ENCODE measurements at regions not wholly inside any gene's neighbourhood (a gene's known extent, or its start where the extent isn't known, plus 50 kb on each side); places are given as distances from the start of the nearest gene placed in this dataset.
A peak's percentile ranks its signal among the peaks of the same experiment; 100 is the strongest.

DNA sequence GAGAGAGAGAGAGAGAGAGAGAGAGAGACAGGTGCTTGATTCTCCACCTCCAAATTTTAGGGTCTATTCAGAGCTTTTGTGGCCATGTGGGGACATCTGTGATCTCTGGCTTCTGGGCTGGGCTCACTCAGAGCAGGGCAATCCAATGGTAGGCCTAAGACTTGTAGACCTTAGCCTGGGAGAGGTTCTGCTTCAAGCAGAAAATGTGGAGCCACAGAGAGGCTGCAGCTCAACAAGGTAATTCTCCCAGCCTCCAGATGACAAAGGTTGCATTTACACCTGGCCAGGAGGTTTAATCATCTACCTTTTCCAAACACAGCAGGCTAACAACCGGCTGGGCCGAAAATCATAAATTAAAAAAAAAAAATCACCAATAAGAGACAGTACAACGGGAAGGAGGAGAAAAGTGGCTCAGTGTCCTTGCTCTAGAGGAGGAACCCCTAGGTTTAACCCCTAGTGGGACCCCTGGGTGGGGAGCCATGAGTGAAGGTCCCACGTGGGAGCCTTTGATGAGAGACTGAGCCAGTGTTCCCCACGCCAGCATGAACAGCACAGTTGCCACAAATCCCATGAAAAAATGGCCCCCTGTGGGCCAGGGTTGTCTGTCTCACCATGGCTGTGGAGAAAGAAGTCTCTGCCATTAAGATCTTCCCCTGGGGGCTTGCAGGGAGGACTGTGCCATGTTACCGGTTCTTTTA is 124.0 kb upstream of the GATA6 start:
- Mint-ChIP-seq H3K27ac (peak overlapping the region in 1 of 3 experiments; percentile 47), H3K9me3 (peaks cover 2% of the 10 kb centered on the region), H3K27me3 (ENCODE audit: low read depth) (peaks cover 9% of the 10 kb centered on the region), H3K4me3 (no peak overlapping the region), H3K4me1 (no peaks in the 10 kb centered on the region), H3K36me3 (ENCODE audit: low read depth) (no peaks in the 10 kb centered on the region)
- no peak for TF ChIP-seq CTCF (IDR thresholded peaks at IDR 0.05; ENCODE audit: unreplicated experiment in 3 of 3)

DNA sequence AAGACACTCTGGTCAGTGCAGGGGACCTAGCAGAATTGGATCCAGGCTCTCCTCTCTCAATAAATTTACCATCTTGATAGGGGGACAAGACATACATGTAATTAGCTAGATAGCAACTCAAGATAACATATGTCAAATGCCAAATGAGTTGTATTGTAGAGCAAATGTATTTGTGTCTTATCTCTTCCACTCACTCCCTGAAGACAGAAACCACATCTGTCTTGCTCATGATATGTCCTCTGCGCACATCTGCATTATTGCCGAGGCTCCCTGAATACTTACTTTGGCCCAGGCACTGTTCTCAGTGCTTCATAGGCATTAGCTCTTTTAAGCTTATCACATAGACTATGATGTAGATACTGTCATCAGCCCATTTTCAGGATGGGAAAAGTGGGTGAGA is 122.9 kb upstream of the GATA6 start:
- no peak overlapping the region for H3K4me3 Mint-ChIP-seq
- no peak overlapping the region for H3K27ac Mint-ChIP-seq
- peaks cover 9% of the 10 kb centered on the region for H3K27me3 Mint-ChIP-seq (ENCODE audit: low read depth)
- H3K36me3 Mint-ChIP-seq (ENCODE audit: low read depth): no peaks in the 10 kb centered on the region
- TF ChIP-seq CTCF (IDR thresholded peaks at IDR 0.05; ENCODE audit: unreplicated experiment in 3 of 3): no peak
- H3K4me1 Mint-ChIP-seq: no peaks in the 10 kb centered on the region
- H3K9me3 Mint-ChIP-seq: peaks cover 2% of the 10 kb centered on the region

DNA sequence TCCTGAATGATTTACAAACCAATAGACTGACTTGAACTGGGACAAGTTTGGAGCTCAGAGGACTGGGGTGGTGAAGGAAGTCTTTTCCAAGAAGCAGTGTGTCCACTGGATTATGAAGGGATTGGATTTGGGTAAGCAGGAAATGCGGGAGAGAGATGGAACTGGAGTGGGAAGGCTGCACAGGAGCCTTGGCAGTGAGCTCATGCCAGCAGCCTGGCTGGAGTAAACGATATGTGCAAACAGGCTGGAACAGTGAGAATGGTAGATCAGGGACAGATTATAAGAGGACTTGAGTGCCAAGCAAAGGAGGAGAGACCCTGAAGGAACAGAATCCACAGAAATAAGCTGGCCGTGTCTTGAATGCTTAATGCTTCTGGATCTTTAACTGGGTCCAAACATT is 121.9 kb upstream of the GATA6 start:
- TF ChIP-seq CTCF (IDR thresholded peaks at IDR 0.05; ENCODE audit: unreplicated experiment in 3 of 3): no peak
- H3K4me1 Mint-ChIP-seq: peaks cover under 1% of the 10 kb centered on the region
- peaks cover 12% of the 10 kb centered on the region for H3K27me3 Mint-ChIP-seq (ENCODE audit: low read depth)
- H3K36me3 Mint-ChIP-seq (ENCODE audit: low read depth): no peaks in the 10 kb centered on the region
- H3K4me3 Mint-ChIP-seq: no peak overlapping the region
- peak overlapping the region in 1 of 3 experiments; percentile 54 for H3K27ac Mint-ChIP-seq
- peaks cover 2% of the 10 kb centered on the region for H3K9me3 Mint-ChIP-seq

- peaks cover 17% of the 10 kb centered on the region for H3K27me3 Mint-ChIP-seq (ENCODE audit: low read depth)
- no peaks in the 10 kb centered on the region for H3K36me3 Mint-ChIP-seq (ENCODE audit: low read depth)
- H3K4me3 Mint-ChIP-seq: no peak overlapping the region
- no peak overlapping the region for H3K27ac Mint-ChIP-seq
- H3K9me3 Mint-ChIP-seq: peaks cover 2% of the 10 kb centered on the region
- H3K4me1 Mint-ChIP-seq: peaks cover 5% of the 10 kb centered on the region
- no peak for TF ChIP-seq CTCF (IDR thresholded peaks at IDR 0.05; ENCODE audit: unreplicated experiment in 3 of 3)
Measured at GRCh38 chr18:22048221-22048620, 121.2 kb upstream of the GATA6 start.

DNA sequence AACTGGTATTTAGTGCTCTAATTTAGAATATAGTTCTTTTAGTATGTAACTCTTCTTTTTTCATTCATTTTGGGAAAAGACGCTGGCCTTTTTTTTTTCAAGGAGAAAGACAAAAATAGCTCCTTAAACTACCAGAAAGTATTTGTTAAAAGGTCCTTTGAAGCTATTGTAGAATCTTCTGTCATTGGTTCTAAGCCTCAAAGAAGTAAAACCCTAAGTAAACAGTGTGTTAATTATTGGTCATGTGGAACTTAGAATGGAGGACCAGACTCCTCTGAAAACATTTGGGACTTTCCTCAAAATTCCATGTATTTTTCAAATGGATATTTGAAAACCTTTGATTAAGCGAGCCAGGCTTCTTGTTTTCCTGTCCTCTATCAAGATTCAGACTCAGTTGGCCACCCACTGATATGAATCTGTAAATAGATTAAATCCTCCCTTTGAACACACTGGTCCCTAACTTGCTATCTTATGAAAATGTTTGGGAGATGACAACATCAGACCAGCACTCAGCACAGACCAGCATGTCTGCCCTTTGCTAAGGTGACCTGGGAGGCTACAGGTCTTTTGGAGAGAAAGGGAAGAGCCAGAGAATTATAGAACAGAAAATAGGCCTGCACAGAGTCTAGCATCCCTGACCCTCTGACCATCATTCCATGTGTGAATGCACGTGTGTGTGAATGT is 120.3 kb upstream of the GATA6 start:
- H3K27me3 Mint-ChIP-seq (ENCODE audit: low read depth): peaks cover 13% of the 10 kb centered on the region
- H3K27ac Mint-ChIP-seq: no peak overlapping the region
- TF ChIP-seq CTCF (IDR thresholded peaks at IDR 0.05; ENCODE audit: unreplicated experiment in 3 of 3): no peak
- H3K4me1 Mint-ChIP-seq: peaks cover 5% of the 10 kb centered on the region
- H3K36me3 Mint-ChIP-seq (ENCODE audit: low read depth): no peaks in the 10 kb centered on the region
- H3K9me3 Mint-ChIP-seq: peaks cover 2% of the 10 kb centered on the region
- H3K4me3 Mint-ChIP-seq: no peak overlapping the region
